T-helper 2 cell (primary cell): ENCODE measurements at regions not wholly inside any gene's neighbourhood (a gene's known extent, or its start where the extent isn't known, plus 50 kb on each side); places are given as distances from the start of the nearest gene placed in this dataset.

Source experiments
- DNase-seq, 5 experiments: peaks; one replicate each; pipeline versions ENCODE4 v3.0.0 to v3.0.0-alpha.2; 2012 to 2022

DNA sequence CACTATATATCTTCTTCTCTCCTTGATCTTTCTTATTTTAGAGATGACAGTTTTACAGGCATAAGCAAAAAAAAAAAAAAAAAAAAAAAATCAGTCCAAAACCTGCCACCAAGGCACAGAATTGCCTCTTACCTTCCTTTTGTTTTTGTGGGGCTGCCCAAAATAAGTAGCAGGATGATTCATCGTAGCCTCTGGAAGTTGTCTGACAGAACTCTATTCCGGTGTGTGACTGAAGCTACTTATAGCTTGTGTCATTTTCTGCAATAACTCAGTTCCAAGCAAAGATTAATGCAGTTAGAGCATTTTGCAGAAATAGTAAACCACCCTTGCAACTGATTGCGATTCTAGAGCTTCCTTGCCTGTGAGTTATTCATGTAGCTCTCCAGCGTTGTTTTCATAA lies 186.8 kb downstream of the KIF2B start:
- no peak for DNase-seq

DNA sequence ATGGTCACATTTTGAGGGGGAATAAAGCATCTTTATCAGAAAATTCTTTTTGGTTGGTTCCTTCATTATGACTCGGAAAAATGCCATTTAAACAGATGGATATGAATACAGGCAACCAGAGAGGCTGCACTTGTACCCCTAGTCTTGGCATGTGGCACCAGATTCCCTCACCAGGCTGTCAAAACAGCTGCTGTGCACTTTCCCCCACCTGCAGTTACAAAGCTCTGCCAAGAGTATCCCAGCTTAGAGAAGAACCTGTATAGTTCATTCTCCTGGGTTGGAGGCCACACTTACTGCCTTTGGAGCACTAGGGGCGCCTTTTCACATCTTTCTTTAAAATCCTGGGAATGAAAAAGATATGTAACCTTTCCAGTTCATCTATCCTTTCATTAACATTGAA lies 190.3 kb downstream of the KIF2B start:
- no peak for DNase-seq

DNA sequence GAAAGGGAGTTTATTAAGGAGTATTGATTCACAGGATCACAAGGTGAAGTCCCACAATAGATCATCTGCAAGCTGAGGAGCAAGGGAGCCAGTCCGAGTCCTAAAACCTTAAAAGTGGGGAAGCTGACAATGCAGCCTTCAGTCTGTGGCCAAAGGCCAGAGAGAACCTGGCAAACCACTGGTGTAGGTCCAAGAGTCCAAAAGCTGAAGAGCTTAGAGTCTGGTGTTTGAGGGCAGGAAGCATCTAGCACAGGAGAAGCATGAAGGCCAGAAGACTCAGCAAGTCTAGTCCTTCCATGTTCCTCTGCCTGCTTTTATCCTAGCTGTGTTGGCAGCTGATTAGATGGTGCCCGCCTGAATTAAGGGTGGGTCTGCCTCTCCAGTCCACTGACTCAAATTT lies 193.0 kb downstream of the KIF2B start:
- no peak for DNase-seq

DNA sequence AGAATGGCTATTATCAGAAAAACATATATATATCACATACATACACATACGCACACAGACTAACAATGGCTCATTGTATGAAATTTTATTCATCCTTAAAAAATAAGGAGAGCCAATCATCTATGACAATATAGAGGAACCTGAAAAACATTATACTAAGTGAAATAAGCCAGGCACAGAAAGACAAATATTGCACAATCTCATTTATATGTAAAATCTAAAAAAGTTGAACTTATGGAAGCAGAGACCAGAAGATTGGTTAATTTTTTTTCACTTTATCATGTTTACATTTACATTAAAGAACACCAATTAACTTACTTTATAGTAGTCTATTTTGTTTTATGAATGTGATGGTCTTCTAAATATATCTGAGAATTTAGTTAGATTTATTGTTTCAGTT lies 198.7 kb downstream of the KIF2B start:
- DNase-seq, result no peak

DNA sequence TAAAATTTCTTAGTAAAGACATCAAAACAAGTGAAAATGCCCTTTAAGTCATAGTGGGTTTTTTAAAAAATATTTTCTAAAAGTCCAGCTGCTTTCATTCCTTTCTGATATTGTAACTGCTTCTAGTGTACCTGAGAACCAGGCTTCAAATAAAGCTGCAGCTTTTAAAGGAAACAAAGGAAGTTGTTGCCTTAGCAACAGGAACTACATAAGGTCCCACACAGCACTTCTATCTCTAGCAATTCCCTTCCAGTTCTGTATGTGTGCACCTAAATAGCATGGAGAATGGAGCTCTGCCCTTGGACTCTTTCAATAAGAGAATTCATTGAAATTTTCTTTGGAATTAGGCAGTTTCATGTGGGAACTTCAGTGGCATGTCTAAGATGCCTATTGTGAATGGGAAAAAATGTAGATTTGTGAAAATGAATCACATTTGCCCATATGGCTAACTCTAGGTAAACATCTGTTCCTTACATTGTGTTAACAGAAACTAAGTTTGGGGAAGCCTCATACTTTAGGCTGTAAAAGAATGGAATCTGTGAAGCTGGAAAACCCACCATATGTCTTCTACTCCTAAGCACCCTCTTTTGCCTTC lies 206.4 kb downstream of the KIF2B start:
- no peak for DNase-seq

DNA sequence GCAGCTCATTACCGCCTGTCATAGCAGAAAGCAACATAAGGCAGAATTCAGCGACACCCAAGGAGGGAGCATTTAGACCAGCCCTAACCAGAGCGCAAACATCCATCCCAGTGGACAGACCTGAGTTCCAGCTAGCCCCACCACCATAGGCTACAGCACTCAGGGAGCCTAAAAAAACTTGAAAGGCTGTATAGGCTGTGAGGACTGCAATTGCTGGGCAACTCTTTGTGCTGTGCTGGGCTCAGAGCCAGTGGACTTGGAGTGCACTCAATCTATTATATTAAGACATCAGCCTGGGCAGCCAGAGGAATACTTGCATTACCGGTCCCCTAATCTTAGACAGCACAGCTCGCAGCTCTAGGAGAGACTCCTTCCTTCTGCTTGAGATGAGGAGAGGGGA lies 207.3 kb downstream of the KIF2B start:
- no peak for DNase-seq

DNA sequence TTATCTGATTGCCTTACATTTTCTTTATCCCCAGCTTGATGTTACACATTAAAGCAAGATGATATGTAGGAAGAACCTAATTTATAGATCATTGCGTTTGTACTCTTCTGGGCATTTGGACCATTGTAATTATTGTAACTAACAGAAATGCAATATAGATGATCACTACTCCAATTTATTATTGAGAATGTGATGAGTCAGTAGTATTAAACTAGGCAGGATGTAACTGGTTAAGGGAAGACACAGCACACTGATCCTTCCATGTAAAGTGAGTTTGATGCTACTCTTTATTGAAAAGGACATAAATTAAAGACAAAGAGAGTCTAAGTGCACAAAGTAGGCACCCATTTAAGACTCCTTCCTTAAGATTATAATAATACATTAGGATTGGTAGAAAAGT lies 223.8 kb downstream of the KIF2B start:
- DNase-seq, result no peak

DNA sequence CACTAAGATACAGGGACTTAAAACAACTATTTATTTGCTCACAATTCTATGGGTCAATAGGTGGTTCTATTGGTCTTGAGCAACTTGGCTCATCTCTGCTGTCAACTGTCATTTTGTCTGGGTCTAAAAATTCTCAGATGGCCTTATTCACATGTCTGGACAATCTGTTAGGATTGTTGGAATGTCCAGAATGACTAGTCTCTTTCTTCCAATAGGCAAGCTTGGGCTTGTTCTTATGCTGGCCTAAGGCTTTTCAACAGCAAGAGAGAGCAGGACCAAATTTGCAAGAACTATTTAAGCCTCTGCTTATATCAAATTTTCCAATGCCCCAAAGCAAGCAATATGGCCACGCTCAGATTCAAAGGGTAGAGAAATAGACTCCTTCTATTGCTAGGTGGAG lies 240.9 kb downstream of the KIF2B start:
- no peak for DNase-seq

DNA sequence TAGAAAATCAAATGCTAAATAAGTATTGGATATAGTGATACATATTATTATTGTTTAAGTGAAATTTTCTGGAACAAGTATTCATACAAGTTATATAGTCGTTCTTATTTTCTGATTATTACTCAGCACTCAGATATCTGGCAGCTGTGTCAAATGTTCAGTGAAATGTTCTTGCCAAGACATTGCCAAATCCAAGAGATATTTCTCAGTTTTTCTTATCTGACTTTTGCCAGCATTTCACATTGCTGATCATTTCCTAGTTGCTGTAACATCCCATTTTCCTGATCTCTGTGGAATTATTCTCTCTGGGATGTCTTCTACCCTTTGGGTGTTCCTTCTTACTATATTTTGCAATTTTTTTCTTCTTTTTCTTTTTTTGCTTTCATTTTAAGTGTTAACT lies 262.3 kb downstream of the KIF2B start:
- no peak for DNase-seq

DNA sequence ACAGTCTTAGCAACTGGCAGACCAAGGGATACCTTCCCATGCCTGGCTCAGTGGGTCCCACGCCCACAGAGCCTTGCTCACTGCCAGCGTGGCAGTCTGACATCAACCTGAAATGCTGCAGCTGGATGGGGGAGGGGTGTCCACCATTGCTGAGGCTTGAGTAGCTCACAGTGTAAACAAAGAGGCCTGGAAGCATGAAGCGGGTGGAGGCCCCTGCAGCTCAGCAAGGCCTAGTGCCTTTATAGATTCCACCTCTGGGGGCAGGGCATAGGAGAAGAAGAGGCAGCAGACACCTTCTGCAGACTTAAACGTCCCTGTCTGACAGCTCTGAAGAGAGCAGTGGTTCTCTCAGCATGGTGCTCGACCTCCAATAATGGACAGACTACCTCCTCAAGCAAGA lies 263.2 kb downstream of the KIF2B start:
- DNase-seq, result no peak

DNA sequence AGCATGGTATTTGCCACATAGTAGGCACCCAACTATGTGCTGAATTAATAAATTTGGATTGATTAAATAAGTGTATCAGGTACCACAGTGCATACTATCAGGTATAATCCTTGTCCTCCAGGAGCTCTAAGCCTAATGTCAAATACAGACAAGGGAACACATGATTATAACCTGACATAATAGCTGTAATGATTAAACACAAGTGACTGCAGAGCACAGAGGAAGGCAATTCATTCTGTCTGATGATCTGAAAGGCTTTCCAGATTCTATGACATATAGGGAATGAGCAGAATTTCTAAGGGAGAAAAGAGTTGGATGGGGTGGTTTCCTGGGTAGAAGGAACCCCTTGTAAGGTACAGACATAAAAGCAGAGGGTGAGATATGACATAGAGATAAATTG lies 273.5 kb downstream of the KIF2B start:
- DNase-seq, result no peak

DNA sequence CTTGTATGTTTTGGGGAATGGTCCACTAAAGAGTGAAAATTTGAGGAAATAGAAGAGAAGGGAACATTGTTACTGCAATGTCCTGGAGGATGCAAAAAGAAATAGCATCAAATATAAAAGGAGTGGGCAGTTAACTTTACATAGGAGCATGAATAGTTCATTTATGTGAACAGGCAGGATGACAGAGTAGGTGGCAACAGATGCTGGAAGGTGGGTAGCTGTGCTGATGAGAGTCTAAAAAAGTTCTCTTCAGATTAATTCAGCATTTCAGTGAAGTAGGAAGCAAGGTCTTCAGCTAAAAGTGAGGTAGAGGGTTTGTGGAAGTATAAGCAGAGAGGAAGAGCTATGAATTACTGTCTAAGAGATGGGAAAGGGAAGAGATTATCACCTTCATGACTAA lies 276.5 kb downstream of the KIF2B start:
- no peak for DNase-seq

DNA sequence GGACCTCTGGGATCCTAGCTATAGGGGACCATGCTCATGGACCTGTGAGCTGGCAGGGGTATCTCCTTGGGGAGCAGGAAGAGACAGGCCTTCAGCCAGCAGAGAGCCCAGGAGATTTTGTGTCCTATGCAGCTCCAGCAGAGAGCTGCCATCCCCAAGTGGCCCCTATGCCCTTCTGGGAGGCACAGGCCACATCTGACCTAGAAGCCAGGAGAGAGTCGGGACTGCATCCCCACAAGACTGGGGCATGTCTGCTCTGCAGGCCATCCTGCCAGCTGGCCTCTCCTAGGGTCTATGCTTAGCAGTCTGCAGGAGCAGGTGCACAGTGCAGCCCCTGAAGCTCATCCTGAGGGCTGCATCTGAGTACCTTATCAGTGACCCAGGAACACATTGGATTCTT lies 279.5 kb downstream of the KIF2B start:
- no peak for DNase-seq

DNA sequence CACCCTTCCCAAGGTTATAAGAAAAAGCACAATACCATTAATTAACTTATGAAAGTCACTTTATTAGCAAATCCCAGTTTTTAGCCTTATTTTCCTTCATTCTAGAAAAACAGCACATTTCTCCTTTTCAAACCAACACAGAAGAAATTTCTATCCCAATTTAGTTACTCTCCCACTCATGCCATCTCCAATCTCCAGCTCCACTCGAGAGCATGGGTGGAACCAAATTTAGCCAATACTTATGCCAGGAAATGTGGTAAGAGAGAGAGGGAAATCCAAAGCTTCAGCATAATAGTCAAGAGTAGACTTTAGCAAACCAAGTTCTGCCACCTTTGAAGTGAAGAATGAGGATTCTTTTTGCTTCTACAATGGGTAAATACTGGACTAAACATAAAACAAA lies 288.8 kb downstream of the KIF2B start:
- no peak for DNase-seq

DNA sequence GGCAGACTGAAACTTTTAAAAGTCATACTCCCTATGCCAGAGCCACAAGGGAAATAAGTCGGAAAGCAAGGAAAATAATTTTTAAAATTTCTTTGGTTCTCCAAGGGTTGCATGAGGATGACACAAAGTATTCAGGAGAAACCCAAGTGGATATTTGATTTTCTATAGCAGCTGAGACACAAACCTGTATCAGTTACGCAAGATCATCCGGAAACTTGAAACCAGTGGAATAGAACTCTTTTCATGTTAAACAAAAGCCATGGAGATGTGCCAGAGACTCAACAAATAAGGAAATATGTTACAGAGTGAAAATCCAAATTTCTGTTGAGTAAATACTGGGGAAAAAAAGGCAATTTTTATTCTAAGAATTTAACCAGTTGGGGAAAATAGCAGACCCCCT lies 294.7 kb downstream of the KIF2B start:
- DNase-seq, result no peak

DNA sequence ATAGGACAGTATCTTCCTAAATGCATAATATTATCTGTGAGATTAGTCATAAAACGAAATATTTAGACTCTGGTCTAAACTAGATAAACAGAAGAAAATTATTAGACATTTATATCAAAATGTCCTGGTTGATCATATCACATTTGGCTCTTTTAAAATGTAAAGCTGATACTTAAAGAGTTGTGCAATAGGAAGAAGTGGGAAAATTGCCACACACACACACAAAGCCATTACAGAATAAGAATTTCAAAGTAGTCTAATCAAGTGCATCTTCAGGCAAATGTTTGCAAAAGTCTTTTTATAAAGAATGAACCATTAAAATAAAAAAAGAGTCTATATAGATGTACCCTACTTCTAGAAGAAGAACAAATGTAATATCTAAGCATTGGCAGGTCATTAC lies 301.7 kb downstream of the KIF2B start:
- DNase-seq, result no peak

DNA sequence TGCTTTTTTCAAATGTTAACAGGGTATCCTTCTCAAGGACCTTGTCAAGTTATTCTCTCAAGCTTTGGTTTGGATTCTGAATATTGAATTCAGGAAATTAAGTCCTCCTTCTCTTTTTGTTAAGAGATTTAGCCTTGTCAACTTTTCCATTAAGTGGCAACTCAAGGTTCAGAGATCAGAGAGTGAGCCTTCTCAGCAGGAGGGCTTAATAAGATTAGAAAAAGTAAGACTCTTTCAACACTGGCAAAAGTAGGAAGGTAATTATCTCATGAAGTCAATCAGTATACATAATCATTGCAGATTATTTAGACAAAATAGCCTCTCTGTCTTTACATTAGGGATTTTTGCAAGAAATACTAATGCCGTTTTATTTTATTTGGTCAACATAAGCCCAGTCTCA lies 330.7 kb downstream of the KIF2B start:
- no peak for DNase-seq

DNA sequence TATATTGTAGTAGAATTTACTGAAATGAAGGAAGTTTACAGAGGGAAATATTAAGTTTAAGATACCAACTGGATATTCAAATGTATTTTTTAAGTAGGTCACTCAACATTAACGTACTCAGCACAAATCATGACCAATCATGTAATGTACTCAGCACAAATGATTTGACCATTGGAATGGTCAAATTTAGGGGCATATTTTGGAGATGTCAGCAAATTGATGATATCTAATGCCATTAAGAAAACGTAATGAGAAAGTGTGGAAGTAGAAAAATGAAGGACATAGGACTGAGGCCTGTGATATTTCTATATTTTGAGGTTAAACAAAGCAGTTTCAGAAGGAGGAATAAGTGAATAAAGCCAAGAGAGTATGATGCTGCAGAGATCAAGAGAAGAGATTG lies 334.8 kb downstream of the KIF2B start:
- no peak for DNase-seq

DNA sequence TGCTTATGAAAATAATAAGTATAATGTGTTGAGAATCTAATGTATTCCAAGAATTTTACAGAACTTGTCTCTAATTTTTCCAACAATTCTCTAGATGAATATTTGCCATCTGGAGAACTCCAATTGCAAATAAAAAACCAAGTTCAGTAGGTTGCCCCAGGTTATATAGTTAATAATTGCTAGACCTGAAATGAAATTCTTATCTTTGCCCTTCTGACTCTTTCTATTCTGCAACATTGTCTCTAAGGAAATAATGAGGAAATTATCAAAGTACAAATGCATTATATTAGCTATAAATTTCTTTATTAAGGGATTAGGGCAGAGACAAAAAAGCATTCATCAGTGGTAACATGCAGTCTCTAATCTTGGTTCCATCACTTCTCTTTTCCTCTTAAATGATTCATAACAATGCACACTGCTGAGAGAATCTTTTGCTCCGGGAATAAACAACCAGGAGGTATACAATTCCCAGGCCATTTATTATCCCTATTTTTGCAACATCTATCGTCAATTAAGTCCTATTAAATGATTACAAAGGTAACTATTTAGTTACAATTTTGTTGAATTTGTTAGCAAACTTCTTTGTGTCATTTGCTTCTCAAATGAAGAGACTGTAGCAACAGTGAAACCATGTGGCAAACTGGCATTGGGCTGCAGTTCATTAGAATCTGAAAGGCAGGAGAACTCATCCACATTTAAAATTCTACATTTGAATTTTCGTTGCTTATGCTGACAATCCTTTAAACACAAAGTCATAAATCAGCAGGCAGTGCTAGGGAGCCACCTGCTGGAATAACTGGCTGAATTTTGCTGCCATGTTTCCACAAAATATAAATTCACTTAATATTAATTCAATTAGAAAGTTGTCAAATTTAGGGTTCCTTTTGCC lies 349.6 kb downstream of the KIF2B start:
- no peak for DNase-seq

DNA sequence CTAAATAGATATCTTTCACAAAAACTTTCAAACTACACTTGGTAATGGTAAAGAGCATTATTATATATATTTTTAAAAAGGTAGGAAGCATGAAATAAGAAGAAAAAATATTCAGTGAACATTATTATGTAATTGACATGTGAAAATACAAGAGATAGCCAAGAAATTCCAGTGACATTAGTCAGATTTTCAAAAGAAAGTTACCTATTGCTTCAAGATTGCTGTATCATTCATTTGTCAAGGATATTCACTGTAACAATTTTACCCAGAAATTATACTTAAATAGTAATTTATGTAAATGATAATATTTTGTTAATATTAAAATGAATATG lies 350.2 kb downstream of the KIF2B start:
- DNase-seq, result no peak

DNA sequence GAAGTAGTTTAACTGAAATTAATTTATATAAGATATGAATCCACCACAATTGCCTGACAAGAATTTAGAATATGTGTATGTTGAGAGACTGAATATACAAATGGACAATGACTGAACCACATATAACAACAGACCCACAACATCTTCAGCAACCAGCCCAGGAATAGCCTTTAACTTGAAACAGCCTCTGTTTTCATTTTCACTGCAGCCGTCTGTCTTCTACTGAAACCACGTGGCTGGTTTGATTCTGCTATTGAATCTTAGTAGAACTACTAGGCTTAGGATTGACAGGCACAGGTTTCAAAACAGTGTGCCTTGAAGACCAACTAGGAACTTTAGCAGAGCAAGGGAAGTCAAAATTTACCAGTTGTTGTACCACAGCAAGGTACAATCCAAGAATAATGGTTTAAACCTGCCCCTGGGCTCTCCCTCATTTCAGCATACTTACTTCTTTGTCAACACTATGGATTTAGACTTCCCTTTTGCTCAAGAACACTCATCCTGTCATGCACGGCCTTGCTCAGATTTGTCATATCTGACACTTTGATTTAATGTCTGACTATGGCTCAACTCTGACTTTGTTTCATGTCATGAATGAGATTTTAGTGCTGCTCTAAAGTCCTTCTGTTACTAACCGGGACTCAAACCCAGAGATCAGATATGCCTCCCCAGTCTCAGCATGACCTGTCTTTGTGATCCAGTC lies 355.0 kb downstream of the KIF2B start:
- no peak for DNase-seq

DNA sequence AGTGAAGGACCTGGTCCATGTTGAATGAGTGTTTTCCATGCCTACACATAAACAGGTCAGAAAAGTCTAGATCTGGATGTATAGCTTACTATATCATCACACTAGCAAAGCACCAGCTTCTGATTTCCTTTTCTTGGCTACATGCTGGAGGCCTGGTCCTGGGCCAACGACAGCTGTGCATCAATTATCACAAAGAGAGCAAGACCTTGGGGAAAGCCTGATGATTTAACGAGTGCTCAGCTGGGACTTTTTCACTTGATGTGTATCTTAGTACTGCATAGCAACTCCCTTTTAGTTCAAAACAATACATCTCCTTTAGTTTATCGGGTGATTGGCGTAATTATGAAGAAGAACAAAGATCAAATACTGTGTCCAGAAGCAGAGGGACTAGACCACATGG lies 358.2 kb downstream of the KIF2B start:
- DNase-seq, result no peak

DNA sequence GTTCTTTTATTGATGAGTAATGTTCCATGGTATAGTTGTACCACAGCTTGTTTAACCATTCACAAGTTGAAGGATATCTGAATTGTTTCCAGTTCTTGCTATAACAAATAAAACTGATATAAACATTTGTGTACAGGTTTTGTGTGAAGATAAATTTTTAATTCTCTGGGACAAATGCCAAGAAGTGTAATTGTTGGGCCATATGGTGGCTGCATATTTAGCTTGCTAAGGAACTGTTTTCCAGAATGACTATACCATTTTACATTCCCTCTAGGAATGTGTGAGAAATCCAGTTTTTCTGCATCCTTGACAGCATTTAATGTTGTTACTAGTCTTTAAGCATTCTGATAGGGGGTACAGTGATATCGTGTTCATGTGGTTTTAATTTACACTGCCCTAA lies 368.5 kb downstream of the KIF2B start:
- DNase-seq, result no peak

DNA sequence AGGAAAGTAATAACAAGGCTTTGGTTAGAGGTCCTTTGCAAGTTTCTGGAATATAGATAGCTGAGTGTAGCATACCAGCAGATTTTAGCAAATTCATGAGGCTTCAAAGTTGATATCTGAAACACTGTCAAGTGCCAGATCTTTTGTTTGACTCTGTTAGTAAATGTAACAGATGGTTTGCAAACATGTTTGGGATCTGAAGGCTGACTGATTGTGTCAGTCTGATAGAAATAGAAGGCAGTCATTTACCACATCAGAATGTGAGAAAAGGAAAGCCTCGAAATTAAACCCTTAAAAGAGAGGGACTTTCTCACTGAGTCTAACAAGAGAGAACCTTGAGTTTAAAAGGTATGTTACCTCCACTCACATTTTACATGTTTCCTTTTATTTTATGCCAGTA lies 371.5 kb downstream of the KIF2B start:
- no peak for DNase-seq
